WTC11 (cell line): ENCODE measurements at regions not wholly inside any gene's neighbourhood (a gene's known extent, or its start where the extent isn't known, plus 50 kb on each side); places are given as distances from the start of the nearest gene placed in this dataset.

Source experiments
- CREB1 ChIP-seq: sonication (generic); formaldehyde crosslinking; IDR thresholded peaks from 2 replicates; pipeline ENCODE4 v1.8.0; 2023; ENCODE audit warnings: mild to moderate bottlenecking, missing genetic modification reagents
- CTCF ChIP-seq: fragments of 200-600 bp; IDR thresholded peaks from 2 replicates; pipeline ENCODE4 v1.8.0; 2022; ENCODE audit warnings: antibody characterized with exemption
- E2F1 ChIP-seq: sonication (generic); formaldehyde crosslinking; IDR thresholded peaks from 2 replicates; pipeline ENCODE4 v1.8.0; 2022; ENCODE audit warnings: mild to moderate bottlenecking, missing genetic modification reagents
- ESRRA ChIP-seq: sonication (generic); formaldehyde crosslinking; IDR thresholded peaks from 2 replicates; pipeline ENCODE4 v1.8.1; 2022; ENCODE audit warnings: mild to moderate bottlenecking, missing genetic modification reagents, borderline replicate concordance
- HMGXB4 ChIP-seq: sonication (generic); formaldehyde crosslinking; IDR thresholded peaks from 2 replicates; pipeline ENCODE4 v1.8.1; 2023; ENCODE audit warnings: mild to moderate bottlenecking, moderate library complexity, missing genetic modification reagents
- RELA ChIP-seq: sonication (generic); formaldehyde crosslinking; IDR thresholded peaks from 2 replicates; pipeline ENCODE4 v1.8.1; 2022; ENCODE audit warnings: missing genetic modification reagents, mild to moderate bottlenecking, borderline replicate concordance
- SP1 ChIP-seq: sonication (generic); formaldehyde crosslinking; conservative IDR thresholded peaks from 2 replicates; pipeline ENCODE4 v1.8.1; 2022; ENCODE audit warnings: missing genetic modification reagents
- TCF7 ChIP-seq: sonication (generic); formaldehyde crosslinking; IDR thresholded peaks from 2 replicates; pipeline ENCODE4 v1.8.0; 2022; ENCODE audit warnings: mild to moderate bottlenecking, low read depth, missing genetic modification reagents, moderate library complexity
- TEAD1 ChIP-seq: sonication (generic); formaldehyde crosslinking; IDR thresholded peaks from 2 replicates; pipeline ENCODE4 v1.8.0; 2022; ENCODE audit warnings: mild to moderate bottlenecking, missing genetic modification reagents
- ZNF121 ChIP-seq: sonication (generic); formaldehyde crosslinking; IDR thresholded peaks from 2 replicates; pipeline ENCODE4 v1.8.0; 2023; ENCODE audit warnings: missing genetic modification reagents
- ZNF219 ChIP-seq: sonication (generic); formaldehyde crosslinking; IDR thresholded peaks from 2 replicates; pipeline ENCODE4 v1.8.0; 2023; ENCODE audit warnings: missing genetic modification reagents, mild to moderate bottlenecking, borderline replicate concordance
- ZNF416 ChIP-seq: fragments of 250-450 bp; sonication (Bioruptor Pico); IDR thresholded peaks from 2 replicates; pipeline ENCODE4 v1.9.0; 2021; ENCODE audit warnings: mild to moderate bottlenecking, inconsistent platforms

DNA sequence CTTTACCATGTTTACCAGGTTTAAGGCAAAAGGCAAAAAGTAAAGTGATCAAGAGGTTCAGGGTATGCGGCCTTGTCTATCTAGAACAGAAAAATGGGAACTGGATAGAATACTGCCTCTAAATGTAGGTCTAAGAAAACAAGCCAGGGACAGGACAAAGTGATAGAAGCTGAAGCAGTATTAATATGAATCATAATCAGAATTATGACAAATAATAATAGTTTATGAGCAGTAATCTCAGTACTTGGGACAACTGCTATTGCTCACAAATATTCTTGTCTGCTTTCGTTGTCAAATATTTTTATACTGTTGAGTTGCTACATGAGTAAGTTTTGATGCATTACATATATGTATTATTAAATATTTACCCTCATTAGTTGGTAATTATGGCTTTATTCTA lies 356.9 kb upstream of the RBMS3 start:
- TF ChIP-seq CTCF (no peak), CREB1 (no peak), HMGXB4 (no peak), SP1 (no peak), RELA (CRISPR knock-in tag) (no peak), ZNF416 (CRISPR knock-in tag) (no peak), TEAD1 (CRISPR knock-in tag) (no peak), ESRRA (no peak), ZNF219 (CRISPR knock-in tag) (no peak), TCF7 (no peak), ZNF121 (CRISPR knock-in tag) (no peak), E2F1 (CRISPR knock-in tag) (no peak)
